Subcutaneous abdominal adipose tissue (tissue), 5 donors: ENCODE measurements at regions not wholly inside any gene's neighbourhood (a gene's known extent, or its start where the extent isn't known, plus 50 kb on each side); places are given as distances from the start of the nearest gene placed in this dataset.

Experiments used
- H3K27ac ChIP-seq: one replicate; pipeline ENCODE4 v1.7.0; 2013; ENCODE audit warnings: low read depth, mild to moderate bottlenecking, inconsistent platforms, low read length, moderate library complexity
- H3K27me3 ChIP-seq, 5 donors: one replicate each; pipeline ENCODE4 v1.7.0; 2013; ENCODE audit warnings: low read length in 5 of 5, inconsistent platforms in 1 of 5; ENCODE audit not compliant: control insufficient read depth in 5 of 5, insufficient read depth in 4 of 5
- H3K36me3 ChIP-seq, 5 donors: one replicate each; pipeline ENCODE4 v1.7.0; 2013; ENCODE audit warnings: low read length in 5 of 5; ENCODE audit not compliant: control insufficient read depth in 5 of 5, insufficient read depth in 5 of 5
- H3K4me1 ChIP-seq, 5 donors: one replicate each; pipeline ENCODE4 v1.7.0; 2013; ENCODE audit warnings: low read length in 5 of 5, mild to moderate bottlenecking in 3 of 5, moderate library complexity in 1 of 5; ENCODE audit not compliant: control insufficient read depth in 5 of 5, insufficient read depth in 5 of 5
- H3K4me3 ChIP-seq, 5 donors: one replicate each; pipeline ENCODE4 v1.7.0; 2013; ENCODE audit warnings: low read length in 5 of 5, low read depth in 1 of 5
- H3K9ac ChIP-seq, 5 donors: one replicate each; pipeline ENCODE4 v1.7.0; 2013; ENCODE audit warnings: low read length in 5 of 5, mild to moderate bottlenecking in 4 of 5, moderate library complexity in 3 of 5
- H3K9me3 ChIP-seq, 5 donors: one replicate each; pipeline ENCODE4 v1.7.0; 2013; ENCODE audit warnings: low read length in 5 of 5; ENCODE audit not compliant: control insufficient read depth in 5 of 5
- donor health status: healthy.
- donor health status: healthy.
- donor health status: healthy.
- donor health status: healthy.
- donor health status: healthy.

- Histone ChIP-seq H3K36me3 (no peaks in the 10 kb centered on the region), H3K4me3 (no peak overlapping the region), H3K9me3 (no peaks in the 10 kb centered on the region), H3K4me1 (no peaks in the 10 kb centered on the region), H3K27ac (no peak overlapping the region), H3K9ac (no peak overlapping the region), H3K27me3 (no peaks in the 10 kb centered on the region)
Observed at GRCh38 chr12:126676434-126676833, 1590.5 kb upstream of the TMEM132C start.

GRCh38 chr12:126681676-126682075, 1585.3 kb upstream of the TMEM132C start:
- Histone ChIP-seq H3K9ac (no peak overlapping the region), H3K36me3 (no peaks in the 10 kb centered on the region), H3K27ac (no peak overlapping the region), H3K4me3 (no peak overlapping the region), H3K27me3 (no peaks in the 10 kb centered on the region), H3K4me1 (no peaks in the 10 kb centered on the region), H3K9me3 (no peaks in the 10 kb centered on the region)

- peaks cover 0 to 8% (median 6%) of the 10 kb centered on the region in 5 donors for H3K9me3 ChIP-seq
- no peaks in the 10 kb centered on the region for H3K27me3 ChIP-seq
- H3K4me1 ChIP-seq: no peaks in the 10 kb centered on the region
- H3K4me3 ChIP-seq: no peak overlapping the region
- H3K27ac ChIP-seq: no peak overlapping the region
- H3K9ac ChIP-seq: no peak overlapping the region
- no peaks in the 10 kb centered on the region for H3K36me3 ChIP-seq
Observed at GRCh38 chr12:126684703-126685102, 1582.3 kb upstream of the TMEM132C start.

- H3K27me3 ChIP-seq: no peaks in the 10 kb centered on the region
- no peak overlapping the region for H3K9ac ChIP-seq
- H3K4me1 ChIP-seq: no peaks in the 10 kb centered on the region
- peaks cover 0 to 8% (median 6%) of the 10 kb centered on the region in 5 donors for H3K9me3 ChIP-seq
- no peak overlapping the region for H3K27ac ChIP-seq
- H3K4me3 ChIP-seq: no peak overlapping the region
- no peaks in the 10 kb centered on the region for H3K36me3 ChIP-seq
Observed at GRCh38 chr12:126685636-126686035, 1581.3 kb upstream of the TMEM132C start.

GRCh38 chr12:126688556-126688955, 1578.4 kb upstream of the TMEM132C start:
- no peak overlapping the region for H3K27ac ChIP-seq

GRCh38 chr12:126700096-126700495, 1566.9 kb upstream of the TMEM132C start:
- Histone ChIP-seq H3K27me3 (peaks cover 0 to 3% (median 0%) of the 10 kb centered on the region in 5 donors), H3K36me3 (no peaks in the 10 kb centered on the region), H3K9ac (no peak overlapping the region), H3K27ac (no peak overlapping the region), H3K4me1 (no peaks in the 10 kb centered on the region), H3K9me3 (no peaks in the 10 kb centered on the region), H3K4me3 (no peak overlapping the region)

More at GRCh38 chr12:126688556-126688955, 1578.4 kb upstream of the TMEM132C start:
- Histone ChIP-seq H3K36me3 (no peaks in the 10 kb centered on the region), H3K9ac (no peak overlapping the region), H3K27me3 (no peaks in the 10 kb centered on the region), H3K4me1 (no peaks in the 10 kb centered on the region), H3K9me3 (peaks cover 0 to 8% (median 6%) of the 10 kb centered on the region in 5 donors), H3K4me3 (no peak overlapping the region)

- H3K27ac ChIP-seq: no peak overlapping the region
- no peaks in the 10 kb centered on the region for H3K9me3 ChIP-seq
- no peak overlapping the region for H3K9ac ChIP-seq
- no peaks in the 10 kb centered on the region for H3K36me3 ChIP-seq
- H3K4me1 ChIP-seq: no peaks in the 10 kb centered on the region
- no peak overlapping the region for H3K4me3 ChIP-seq
- peaks cover 0 to 6% (median 0%) of the 10 kb centered on the region in 5 donors for H3K27me3 ChIP-seq
Observed at GRCh38 chr12:126704609-126705008, 1562.4 kb upstream of the TMEM132C start.

- Histone ChIP-seq H3K4me3 (no peak overlapping the region), H3K27ac (no peak overlapping the region), H3K4me1 (no peaks in the 10 kb centered on the region), H3K9me3 (no peaks in the 10 kb centered on the region), H3K36me3 (no peaks in the 10 kb centered on the region), H3K9ac (no peak overlapping the region), H3K27me3 (peaks cover 0 to 6% (median 0%) of the 10 kb centered on the region in 5 donors)
Observed at GRCh38 chr12:126706300-126706699, 1560.7 kb upstream of the TMEM132C start.

- Histone ChIP-seq H3K4me1 (no peaks in the 10 kb centered on the region), H3K27me3 (peaks cover 0 to 4% (median 0%) of the 10 kb centered on the region in 5 donors), H3K27ac (no peak overlapping the region), H3K9ac (no peak overlapping the region), H3K9me3 (no peaks in the 10 kb centered on the region), H3K36me3 (no peaks in the 10 kb centered on the region), H3K4me3 (no peak overlapping the region)
Observed at GRCh38 chr12:126708492-126708896, 1558.5 kb upstream of the TMEM132C start.

GRCh38 chr12:126718365-126718764, 1548.6 kb upstream of the TMEM132C start:
- Histone ChIP-seq H3K27me3 (no peaks in the 10 kb centered on the region), H3K36me3 (no peaks in the 10 kb centered on the region), H3K4me1 (no peaks in the 10 kb centered on the region), H3K27ac (no peak overlapping the region), H3K9ac (no peak overlapping the region), H3K4me3 (no peak overlapping the region), H3K9me3 (peaks cover 0 to 3% (median 0%) of the 10 kb centered on the region in 5 donors)
